Fibroblast of lung (primary cell): ENCODE measurements at regions not wholly inside any gene's neighbourhood (a gene's known extent, or its start where the extent isn't known, plus 50 kb on each side); places are given as distances from the start of the nearest gene placed in this dataset.
"Not testable (repeated sequence)": the region's sequence is repeated elsewhere in the genome, so short reads cannot be mapped to it uniquely, and the experiment has no call there.

Experiments
- EZH2 ChIP-seq: IDR thresholded peaks from 2 replicates; pipeline ENCODE4 v1.5.1; 2012; ENCODE audit warnings: low read length, control low read depth, mild to moderate bottlenecking; ENCODE audit errors: missing control alignments
- TF ChIP-seq, protein P1 (sequence below), 2 donors: IDR thresholded peaks in 1 of 2; conservative IDR thresholded peaks in 1 of 2; 1 replicate in 1 of 2; 2 replicates in 1 of 2; pipeline ENCODE4 v1.5.1; 2011 to 2012; ENCODE audit warnings: low read length in 2 of 2, control low read depth in 1 of 2, inconsistent platforms in 1 of 2, low read depth in 1 of 2, mild to moderate bottlenecking in 1 of 2

DNA sequence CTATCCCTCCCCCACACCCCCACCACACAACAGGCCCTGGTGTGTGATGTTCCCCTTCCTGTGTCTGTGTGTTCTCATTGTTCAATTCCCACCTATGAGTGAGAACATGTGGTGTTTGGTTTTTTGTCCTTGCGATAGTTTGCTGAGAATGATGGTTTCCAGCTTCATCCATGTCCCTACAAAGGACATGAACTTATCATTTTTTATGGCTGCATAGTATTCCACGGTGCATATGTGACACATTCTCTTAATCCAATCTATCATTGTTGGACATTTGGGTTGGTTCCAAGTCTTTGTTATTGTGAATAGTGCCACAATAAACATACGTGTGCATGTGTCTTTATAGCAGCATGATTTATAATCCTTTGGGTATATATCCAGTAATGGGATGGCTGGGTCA lies 53.8 kb upstream of the POMP start:
- TF ChIP-seq EZH2, result not testable (repeated sequence)
- TF ChIP-seq, protein P1, sequence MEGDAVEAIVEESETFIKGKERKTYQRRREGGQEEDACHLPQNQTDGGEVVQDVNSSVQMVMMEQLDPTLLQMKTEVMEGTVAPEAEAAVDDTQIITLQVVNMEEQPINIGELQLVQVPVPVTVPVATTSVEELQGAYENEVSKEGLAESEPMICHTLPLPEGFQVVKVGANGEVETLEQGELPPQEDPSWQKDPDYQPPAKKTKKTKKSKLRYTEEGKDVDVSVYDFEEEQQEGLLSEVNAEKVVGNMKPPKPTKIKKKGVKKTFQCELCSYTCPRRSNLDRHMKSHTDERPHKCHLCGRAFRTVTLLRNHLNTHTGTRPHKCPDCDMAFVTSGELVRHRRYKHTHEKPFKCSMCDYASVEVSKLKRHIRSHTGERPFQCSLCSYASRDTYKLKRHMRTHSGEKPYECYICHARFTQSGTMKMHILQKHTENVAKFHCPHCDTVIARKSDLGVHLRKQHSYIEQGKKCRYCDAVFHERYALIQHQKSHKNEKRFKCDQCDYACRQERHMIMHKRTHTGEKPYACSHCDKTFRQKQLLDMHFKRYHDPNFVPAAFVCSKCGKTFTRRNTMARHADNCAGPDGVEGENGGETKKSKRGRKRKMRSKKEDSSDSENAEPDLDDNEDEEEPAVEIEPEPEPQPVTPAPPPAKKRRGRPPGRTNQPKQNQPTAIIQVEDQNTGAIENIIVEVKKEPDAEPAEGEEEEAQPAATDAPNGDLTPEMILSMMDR (conservative IDR thresholded peaks at IDR 0.05 in 1 of 2, IDR thresholded peaks at IDR 0.05 in 1 of 2; ENCODE audit: low read depth in 1 of 2, low read length in 2 of 2), result not testable (repeated sequence)
